ENCODE measurements at regions not wholly inside any gene's neighbourhood (a gene's known extent, or its start where the extent isn't known, plus 50 kb on each side); places are given as distances from the start of the nearest gene placed in this dataset.

DNA sequence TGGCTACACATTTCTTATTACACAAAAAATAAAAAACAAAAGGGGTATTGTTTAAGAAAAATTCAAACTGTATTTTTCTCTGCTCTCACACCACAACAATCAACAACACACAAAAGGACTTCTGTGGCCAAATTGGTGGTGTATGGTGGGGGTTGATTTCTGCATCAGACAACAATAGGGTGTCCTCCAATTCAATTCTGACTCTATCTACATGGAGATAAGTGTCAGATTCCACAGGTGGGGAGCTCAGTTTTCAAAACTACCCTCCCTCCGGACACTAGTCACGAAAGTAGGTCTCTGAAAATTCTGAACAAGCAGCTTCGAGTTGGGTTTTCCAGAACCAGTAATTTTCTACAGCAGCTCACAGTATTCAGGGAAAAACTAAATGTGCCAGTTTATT is 744.9 kb upstream of the NCAM2 start:
- H3K4me3 Mint-ChIP-seq, result no peak overlapping the region
- CTCF ChIA-PET, result no interaction called here
- H3K27ac Mint-ChIP-seq, result no peak overlapping the region
- no peaks in the 10 kb centered on the region for H3K27me3 Mint-ChIP-seq
- no peaks in the 10 kb centered on the region for H3K4me1 Mint-ChIP-seq
- no peaks in the 10 kb centered on the region for H3K9me3 Mint-ChIP-seq
- no peak for DNase-seq
- POLR2A ChIA-PET, result no interaction called here
- H3K36me3 Mint-ChIP-seq (ENCODE audit: low read depth), result no peaks in the 10 kb centered on the region

DNA sequence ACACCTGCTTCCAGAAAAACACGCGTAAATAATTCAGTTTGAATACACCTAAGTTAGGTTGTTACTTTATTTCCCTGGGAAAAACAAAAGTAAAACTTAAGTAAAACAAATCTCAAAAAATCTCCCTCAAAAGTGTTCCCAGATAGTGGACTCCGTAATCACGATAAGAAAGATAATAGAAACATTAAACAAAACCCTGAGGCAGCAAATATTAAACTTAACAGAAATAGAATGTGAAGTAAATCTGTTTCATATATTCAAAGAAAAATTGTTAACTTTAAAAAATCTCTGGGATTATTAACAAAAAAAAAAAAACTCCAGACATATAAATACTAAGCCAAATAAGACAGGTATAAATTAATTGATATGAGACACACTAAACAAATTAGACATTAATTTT is 743.2 kb upstream of the NCAM2 start:
- ChIA-PET CTCF (no interaction called here), POLR2A (no interaction called here)
- H3K9me3 Mint-ChIP-seq, result no peaks in the 10 kb centered on the region
- no peak overlapping the region for H3K4me3 Mint-ChIP-seq
- no peaks in the 10 kb centered on the region for H3K4me1 Mint-ChIP-seq
- no peaks in the 10 kb centered on the region for H3K27me3 Mint-ChIP-seq
- DNase-seq, result no peak
- H3K27ac Mint-ChIP-seq, result no peak overlapping the region
- H3K36me3 Mint-ChIP-seq (ENCODE audit: low read depth), result no peaks in the 10 kb centered on the region

DNA sequence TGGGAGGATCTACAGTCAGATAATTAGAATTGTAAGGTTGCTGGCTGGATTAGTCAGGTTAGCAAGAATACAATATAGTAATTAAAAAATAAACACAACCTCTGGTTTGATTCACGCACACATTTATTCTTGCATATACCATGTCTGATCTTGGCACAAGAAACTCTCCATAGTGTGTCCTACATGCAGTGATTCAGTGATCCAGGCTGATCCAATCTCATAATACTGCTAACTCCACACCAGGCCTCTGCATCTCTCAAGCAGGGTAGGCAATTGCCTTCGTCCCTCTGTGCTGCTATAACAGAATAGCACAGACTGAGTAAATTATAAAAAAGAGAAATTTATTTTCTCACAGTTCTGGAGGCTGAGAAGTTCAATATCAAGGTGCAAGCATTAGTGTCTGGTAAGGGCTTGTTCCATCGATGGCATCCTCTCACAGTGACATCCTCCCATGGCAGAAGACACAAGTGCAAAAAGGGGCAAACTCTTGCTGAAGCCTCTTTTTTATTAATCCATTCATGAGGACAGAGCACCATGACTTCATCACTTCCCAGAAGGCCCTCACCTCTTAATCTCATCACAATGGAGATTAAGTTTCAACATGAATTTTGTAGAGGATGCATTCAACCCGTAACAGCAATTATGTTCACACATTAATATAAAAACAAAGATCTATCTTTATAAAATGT is 741.0 kb upstream of the NCAM2 start:
- no peak for DNase-seq
- H3K4me3 Mint-ChIP-seq, result no peak overlapping the region
- H3K36me3 Mint-ChIP-seq (ENCODE audit: low read depth), result no peaks in the 10 kb centered on the region
- ChIA-PET CTCF (no interaction called here), POLR2A (no interaction called here)
- no peaks in the 10 kb centered on the region for H3K4me1 Mint-ChIP-seq
- no peaks in the 10 kb centered on the region for H3K27me3 Mint-ChIP-seq
- peaks cover 3% of the 10 kb centered on the region for H3K9me3 Mint-ChIP-seq
- H3K27ac Mint-ChIP-seq, result no peak overlapping the region

DNA sequence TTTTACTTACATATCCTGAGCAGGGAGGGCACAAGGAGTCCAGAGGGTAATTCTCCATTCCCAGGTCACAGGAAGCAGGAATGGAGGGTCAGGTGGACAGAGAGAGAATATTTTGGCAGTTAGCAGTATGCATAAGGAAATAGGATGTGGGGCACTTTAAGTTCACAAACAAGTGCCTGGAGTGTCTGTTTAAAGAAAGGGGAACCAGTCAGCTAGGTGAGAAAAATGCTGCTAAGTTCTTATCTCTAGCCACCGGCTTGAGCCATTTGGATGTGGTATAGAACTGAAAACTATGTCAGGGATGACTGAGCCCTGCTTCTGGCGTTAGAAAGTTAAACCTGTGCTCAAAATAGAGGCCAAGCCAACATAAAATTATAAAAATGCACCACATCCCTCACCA is 739.7 kb upstream of the NCAM2 start:
- H3K4me1 Mint-ChIP-seq, result no peaks in the 10 kb centered on the region
- no peak overlapping the region for H3K27ac Mint-ChIP-seq
- no peaks in the 10 kb centered on the region for H3K27me3 Mint-ChIP-seq
- no peak for DNase-seq
- H3K9me3 Mint-ChIP-seq, result peaks cover 3% of the 10 kb centered on the region
- ChIA-PET CTCF (no interaction called here), POLR2A (no interaction called here)
- no peaks in the 10 kb centered on the region for H3K36me3 Mint-ChIP-seq (ENCODE audit: low read depth)
- no peak overlapping the region for H3K4me3 Mint-ChIP-seq

DNA sequence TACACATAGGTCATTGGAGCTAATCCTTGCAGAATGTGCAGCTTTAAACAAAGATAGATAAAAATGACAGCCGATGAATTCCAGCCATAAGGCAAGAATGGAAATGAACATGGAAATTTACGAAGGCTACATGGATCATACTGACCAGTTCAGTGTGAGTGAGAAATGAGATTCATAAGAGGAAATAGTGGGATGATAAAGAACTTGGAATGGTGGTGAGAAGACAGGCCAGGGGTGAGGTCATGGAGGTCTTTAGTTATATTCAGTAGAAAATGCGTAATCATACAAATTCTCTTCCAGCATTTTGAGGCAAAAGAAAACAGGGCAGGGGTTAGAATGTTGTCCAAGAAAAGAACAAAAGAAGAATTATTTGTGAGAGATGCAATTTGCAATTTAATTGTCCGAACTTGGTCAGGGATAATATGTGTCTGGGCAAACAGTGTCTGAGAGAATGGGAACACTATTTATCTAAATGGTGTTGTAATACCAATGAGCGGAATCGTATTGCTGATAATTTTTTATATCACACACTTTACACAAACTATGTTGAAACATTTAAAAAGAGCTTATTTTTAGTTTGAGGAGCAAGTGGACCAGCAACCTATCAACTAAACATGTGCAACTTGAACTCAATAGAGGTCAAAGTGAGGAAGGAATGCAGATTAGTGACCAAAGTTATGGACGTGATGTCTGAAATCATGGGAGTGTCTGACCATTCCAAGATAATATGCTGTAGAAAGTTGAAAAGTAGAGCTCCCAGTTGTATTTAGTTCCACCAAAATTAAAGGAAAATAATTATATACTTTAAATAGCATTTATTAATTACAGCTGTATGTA is 739.0 kb upstream of the NCAM2 start:
- CTCF ChIA-PET, result no interaction called here

DNA sequence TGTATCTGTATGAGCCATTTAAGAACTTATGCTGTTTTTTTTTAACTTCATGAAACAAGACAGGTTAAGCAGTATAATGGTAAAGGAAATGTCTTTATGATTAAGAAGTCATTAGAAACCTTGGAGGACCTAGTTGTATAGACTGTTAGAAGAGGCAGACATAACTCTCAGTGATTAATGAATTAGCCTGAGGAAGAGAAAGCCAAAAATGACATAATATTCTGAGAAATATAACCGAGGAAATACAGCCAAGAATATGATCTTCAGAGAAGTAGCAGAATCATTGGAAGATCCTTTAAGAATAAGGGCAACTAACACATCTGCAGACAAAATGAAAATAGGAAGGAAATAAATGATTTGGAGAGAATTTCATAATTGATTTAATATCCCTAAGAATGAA is 738.1 kb upstream of the NCAM2 start:
- POLR2A ChIA-PET, result no interaction called here
- CTCF ChIA-PET, result interaction anchor here (0.6 kb wide), 1 partner anchor 17 kb away, joined by 3 read pairs; no protein-coding TSS in a partner anchor
- no peaks in the 10 kb centered on the region for H3K36me3 Mint-ChIP-seq (ENCODE audit: low read depth)

More for the DNA sequence above, 739.0 kb upstream of the NCAM2 start:
- H3K4me1 Mint-ChIP-seq, result no peaks in the 10 kb centered on the region
- H3K9me3 Mint-ChIP-seq, result peaks cover 3% of the 10 kb centered on the region
- no peaks in the 10 kb centered on the region for H3K27me3 Mint-ChIP-seq
- POLR2A ChIA-PET, result no interaction called here
- no peak overlapping the region for H3K27ac Mint-ChIP-seq
- H3K36me3 Mint-ChIP-seq (ENCODE audit: low read depth), result no peaks in the 10 kb centered on the region
- H3K4me3 Mint-ChIP-seq, result no peak overlapping the region
- DNase-seq, result no peak

DNA sequence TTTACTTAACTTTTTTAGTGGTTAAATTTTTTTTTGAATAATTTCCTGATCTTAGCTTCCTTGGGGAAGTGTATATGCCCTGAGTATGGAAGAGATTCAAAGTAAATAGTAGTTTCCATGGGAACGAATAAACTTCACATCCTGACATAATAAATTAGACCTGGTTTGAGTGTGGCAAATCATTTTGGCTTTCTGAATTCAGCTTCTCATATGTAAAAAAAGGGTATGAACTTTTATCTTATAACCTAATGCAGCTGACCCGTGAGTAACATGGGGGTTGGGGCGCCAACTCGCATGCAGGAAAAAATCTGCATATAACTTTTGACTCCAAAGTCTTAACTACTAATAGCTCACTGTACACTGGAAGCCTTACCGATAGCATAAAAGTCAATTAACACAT is 736.8 kb upstream of the NCAM2 start:
- ChIA-PET POLR2A (no interaction called here), CTCF (no interaction called here)
- Mint-ChIP-seq H3K27ac (no peak overlapping the region), H3K36me3 (ENCODE audit: low read depth) (no peaks in the 10 kb centered on the region), H3K4me1 (no peaks in the 10 kb centered on the region), H3K27me3 (no peaks in the 10 kb centered on the region), H3K9me3 (peaks cover 6% of the 10 kb centered on the region), H3K4me3 (no peak overlapping the region)
- DNase-seq, result no peak

More for the DNA sequence above, 738.1 kb upstream of the NCAM2 start:
- H3K27me3 Mint-ChIP-seq, result no peaks in the 10 kb centered on the region
- H3K4me3 Mint-ChIP-seq, result no peak overlapping the region
- H3K9me3 Mint-ChIP-seq, result peaks cover 6% of the 10 kb centered on the region
- no peaks in the 10 kb centered on the region for H3K4me1 Mint-ChIP-seq
- DNase-seq, result no peak
- H3K27ac Mint-ChIP-seq, result no peak overlapping the region

DNA sequence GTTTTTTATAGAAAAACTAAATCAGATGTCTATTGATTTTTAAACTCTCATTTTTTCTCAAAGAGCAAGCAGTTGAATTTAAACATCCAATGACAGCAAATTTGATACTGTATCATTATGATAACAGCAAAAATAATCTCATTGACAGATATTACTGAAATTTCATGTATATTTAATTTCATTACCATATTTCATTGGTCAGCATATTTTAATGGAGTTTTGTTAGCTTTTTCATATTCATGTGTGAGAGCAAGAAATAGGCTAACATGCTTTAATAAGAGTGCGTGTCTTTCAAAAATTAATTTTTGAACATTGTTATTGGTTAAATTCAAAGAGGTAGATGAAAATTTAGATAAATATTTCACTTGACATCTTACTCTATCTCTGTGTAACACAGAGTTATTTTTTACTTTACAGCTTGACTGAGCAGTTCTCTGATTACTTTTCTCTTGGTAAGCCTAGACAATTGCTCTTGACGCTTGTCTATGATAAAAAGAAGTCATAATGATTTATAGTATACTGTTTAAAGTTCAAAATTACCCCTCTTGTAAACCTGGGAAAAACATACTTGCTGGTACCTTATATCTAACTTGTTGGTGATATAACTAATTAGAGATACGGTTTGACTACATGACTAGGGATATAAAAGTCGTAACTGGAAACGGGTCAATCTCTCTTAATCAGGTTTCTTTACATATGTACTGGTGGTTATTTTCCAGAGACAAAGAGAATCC is 732.3 kb upstream of the NCAM2 start:
- H3K27me3 Mint-ChIP-seq, result no peaks in the 10 kb centered on the region
- CTCF ChIA-PET, result no interaction called here
- H3K36me3 Mint-ChIP-seq (ENCODE audit: low read depth), result no peaks in the 10 kb centered on the region
- no peak for DNase-seq
- no peak overlapping the region for H3K27ac Mint-ChIP-seq
- POLR2A ChIA-PET, result no interaction called here
- peaks cover 6% of the 10 kb centered on the region for H3K9me3 Mint-ChIP-seq
- no peaks in the 10 kb centered on the region for H3K4me1 Mint-ChIP-seq
- no peak overlapping the region for H3K4me3 Mint-ChIP-seq

DNA sequence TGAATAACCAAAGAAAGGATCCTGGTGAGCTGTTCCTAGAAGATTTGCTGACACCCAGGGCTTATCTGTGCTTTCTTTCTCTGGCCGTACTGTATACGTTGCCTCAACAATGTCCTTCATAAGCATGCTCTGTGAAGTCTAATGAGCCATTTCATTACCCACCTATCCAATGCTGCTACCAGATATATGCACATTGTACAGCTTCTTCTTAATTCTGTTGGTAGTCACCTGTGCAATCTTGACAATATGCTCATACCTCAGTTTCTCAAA is 731.8 kb upstream of the NCAM2 start:
- Mint-ChIP-seq H3K27ac (no peak overlapping the region), H3K36me3 (ENCODE audit: low read depth) (no peaks in the 10 kb centered on the region), H3K4me1 (no peaks in the 10 kb centered on the region), H3K4me3 (no peak overlapping the region), H3K9me3 (peaks cover 6% of the 10 kb centered on the region), H3K27me3 (no peaks in the 10 kb centered on the region)
- ChIA-PET CTCF (no interaction called here), POLR2A (no interaction called here)
- DNase-seq, result no peak

DNA sequence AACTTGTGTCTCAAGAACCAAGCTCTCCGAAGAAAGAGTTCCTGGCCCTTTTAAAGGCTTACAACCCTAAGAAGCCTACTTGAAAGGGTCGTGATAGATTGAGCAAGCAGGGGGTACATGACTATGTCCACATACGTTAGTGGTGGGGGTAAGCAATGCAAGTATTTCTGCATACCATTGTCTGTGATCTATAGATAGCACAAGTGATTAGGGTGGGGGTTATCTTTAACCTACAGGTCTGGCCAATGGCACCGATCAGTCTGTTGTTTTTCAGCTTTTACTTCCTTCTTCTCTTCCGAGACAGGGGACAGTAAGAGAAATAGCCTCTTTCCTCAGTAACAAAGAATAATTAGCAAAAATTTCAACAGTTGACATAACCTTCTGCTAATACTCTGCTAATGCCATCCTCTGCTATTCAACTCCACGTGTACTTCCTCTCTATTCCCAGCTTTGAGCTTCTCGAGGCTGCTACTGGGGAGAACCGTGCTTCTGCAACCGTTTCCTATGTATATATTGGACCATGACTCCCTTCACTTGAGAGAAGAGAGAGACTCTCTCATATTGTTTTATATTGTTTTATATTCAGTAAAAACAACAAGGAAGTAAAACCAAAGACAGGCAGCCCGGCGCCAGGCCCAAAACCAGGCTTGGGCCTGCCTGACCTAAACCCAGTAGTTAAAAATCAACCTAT is 727.7 kb upstream of the NCAM2 start:
- Mint-ChIP-seq H3K4me1 (no peaks in the 10 kb centered on the region), H3K27ac (no peak overlapping the region), H3K4me3 (no peak overlapping the region), H3K9me3 (peaks cover 8% of the 10 kb centered on the region), H3K27me3 (no peaks in the 10 kb centered on the region), H3K36me3 (ENCODE audit: low read depth) (no peaks in the 10 kb centered on the region)
- CTCF ChIA-PET, result no interaction called here
- DNase-seq, result no peak
- POLR2A ChIA-PET, result no interaction called here

DNA sequence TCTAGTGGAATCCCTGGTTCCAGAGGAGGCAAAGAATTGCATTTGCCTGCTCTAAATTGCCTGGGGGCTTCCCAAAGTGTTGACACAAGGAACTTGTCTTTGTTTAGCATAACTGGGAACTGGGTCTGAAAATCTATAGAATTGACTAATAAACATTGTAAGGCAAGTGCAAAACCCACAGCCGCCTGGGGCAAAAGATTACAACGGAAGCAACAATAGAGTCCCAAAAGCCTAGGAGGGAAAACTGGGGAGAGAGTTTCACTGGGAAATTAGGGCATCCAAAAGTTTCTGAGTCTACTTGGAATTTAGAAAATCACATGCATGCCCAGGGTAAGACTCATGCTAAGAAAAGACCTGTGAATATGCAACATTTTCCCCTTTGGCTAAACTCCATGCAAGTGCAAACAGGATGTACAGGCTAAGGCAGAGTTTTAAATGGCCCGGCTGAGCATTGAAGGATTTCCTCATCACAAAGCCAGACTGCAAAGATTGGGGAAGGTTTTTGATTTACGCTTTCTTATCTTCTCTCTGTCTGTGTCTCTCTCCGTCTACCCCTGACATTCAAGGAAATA is 725.3 kb upstream of the NCAM2 start:
- DNase-seq, result no peak
- CTCF ChIA-PET, result no interaction called here
- no peak overlapping the region for H3K27ac Mint-ChIP-seq
- no peak overlapping the region for H3K4me3 Mint-ChIP-seq
- no peaks in the 10 kb centered on the region for H3K36me3 Mint-ChIP-seq (ENCODE audit: low read depth)
- H3K4me1 Mint-ChIP-seq, result no peaks in the 10 kb centered on the region
- POLR2A ChIA-PET, result no interaction called here
- peaks cover 8% of the 10 kb centered on the region for H3K9me3 Mint-ChIP-seq
- no peaks in the 10 kb centered on the region for H3K27me3 Mint-ChIP-seq

DNA sequence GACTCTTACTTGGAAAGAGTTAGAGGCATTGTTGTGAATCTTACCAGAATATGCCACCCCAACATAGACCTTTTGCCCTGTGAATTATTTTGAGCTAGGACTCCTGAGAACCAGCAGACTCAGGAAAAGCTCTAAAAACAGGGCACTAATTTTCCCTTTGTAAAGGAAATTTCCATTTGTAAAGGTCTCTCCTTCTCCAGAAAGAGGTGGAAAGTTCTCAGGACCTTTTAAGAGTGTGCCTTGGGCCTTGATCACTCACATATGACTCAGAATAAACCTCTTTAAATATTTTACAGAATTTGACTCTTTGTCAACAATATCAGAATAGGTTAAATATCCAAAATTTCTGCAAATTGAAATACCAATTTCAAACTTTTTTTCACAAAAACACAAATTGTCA is 721.8 kb upstream of the NCAM2 start:
- H3K4me1 Mint-ChIP-seq, result no peaks in the 10 kb centered on the region
- H3K27me3 Mint-ChIP-seq, result no peaks in the 10 kb centered on the region
- ChIA-PET POLR2A (no interaction called here), CTCF (no interaction called here)
- H3K27ac Mint-ChIP-seq, result no peak overlapping the region
- H3K36me3 Mint-ChIP-seq (ENCODE audit: low read depth), result no peaks in the 10 kb centered on the region
- no peak overlapping the region for H3K4me3 Mint-ChIP-seq
- peaks cover 8% of the 10 kb centered on the region for H3K9me3 Mint-ChIP-seq
- DNase-seq, result no peak

DNA sequence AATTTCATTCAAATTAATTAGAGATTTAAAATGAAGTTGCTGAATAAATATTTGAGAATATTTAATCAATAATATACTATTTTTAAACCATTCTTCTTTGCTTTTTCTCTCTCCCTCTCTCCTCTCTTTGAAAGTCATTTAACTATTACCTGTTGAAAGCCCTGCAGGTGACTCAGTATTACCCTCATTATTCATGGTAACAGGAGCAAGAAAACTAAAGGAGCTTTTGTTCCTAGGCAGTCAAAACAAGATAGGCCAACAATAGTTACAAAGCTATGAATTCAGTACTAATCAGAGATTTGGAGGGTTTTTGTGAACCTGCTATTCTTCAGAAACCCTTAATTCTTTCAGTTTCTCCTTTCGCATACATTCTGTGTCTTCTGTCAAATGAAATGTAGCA is 721.3 kb upstream of the NCAM2 start:
- no peak overlapping the region for H3K27ac Mint-ChIP-seq
- POLR2A ChIA-PET, result no interaction called here
- H3K9me3 Mint-ChIP-seq, result peaks cover 8% of the 10 kb centered on the region
- H3K4me1 Mint-ChIP-seq, result no peaks in the 10 kb centered on the region
- no peaks in the 10 kb centered on the region for H3K27me3 Mint-ChIP-seq
- H3K4me3 Mint-ChIP-seq, result no peak overlapping the region
- CTCF ChIA-PET, result interaction anchor here (0.7 kb wide), 1 partner anchor 17 kb away, joined by 3 read pairs; no protein-coding TSS in a partner anchor
- H3K36me3 Mint-ChIP-seq (ENCODE audit: low read depth), result no peaks in the 10 kb centered on the region
- DNase-seq, result no peak

Data from activated CD4-positive, alpha-beta T cell treated with anti-CD3 and anti-CD28 coated beads, Interleukin-2, amount 10 ng/mL, durations not matched to agents 7 days and 5 days (primary cell).